ENCODE measurements at regions not wholly inside any gene's neighbourhood (a gene's known extent, or its start where the extent isn't known, plus 50 kb on each side); places are given as distances from the start of the nearest gene placed in this dataset.

- Histone ChIP-seq H3K36me3 (no peaks in the 10 kb centered on the region), H3K4me3 (no peak overlapping the region), H3K4me1 (no peaks in the 10 kb centered on the region), H3K27me3 (no peaks in the 10 kb centered on the region), H3K9me3 (no peaks in the 10 kb centered on the region), H3K27ac (no peak overlapping the region)
- no peak for DNase-seq (ENCODE audit: low spot score in 2 of 2)
- whole genome bisulfite sequencing: 93% methylated on average over 3 of the region's 3 CpGs
- TF ChIP-seq POLR2A (IDR thresholded peaks at IDR 0.05): no peak
- no peak for TF ChIP-seq CTCF (IDR thresholded peaks at IDR 0.05)
- TF ChIP-seq POLR2AphosphoS5 (IDR thresholded peaks at IDR 0.05): no peak
- TF ChIP-seq EP300 (IDR thresholded peaks at IDR 0.05): no peak
Measured at GRCh38 chr12:27894309-27894708, 78.2 kb downstream of the PTHLH start.

- Histone ChIP-seq H3K36me3 (no peaks in the 10 kb centered on the region), H3K27ac (no peak overlapping the region), H3K4me1 (no peaks in the 10 kb centered on the region), H3K4me3 (no peak overlapping the region), H3K9me3 (no peaks in the 10 kb centered on the region), H3K27me3 (no peaks in the 10 kb centered on the region)
- TF ChIP-seq POLR2AphosphoS5 (IDR thresholded peaks at IDR 0.05): no peak
- no peak for TF ChIP-seq CTCF (IDR thresholded peaks at IDR 0.05)
- TF ChIP-seq EP300 (IDR thresholded peaks at IDR 0.05): no peak
- TF ChIP-seq POLR2A (IDR thresholded peaks at IDR 0.05): no peak
- no peak for DNase-seq (ENCODE audit: low spot score in 2 of 2)
Measured at GRCh38 chr12:27879708-27880107, 92.8 kb downstream of the PTHLH start.

- Histone ChIP-seq H3K36me3 (no peaks in the 10 kb centered on the region), H3K9me3 (no peaks in the 10 kb centered on the region), H3K4me3 (no peak overlapping the region), H3K27me3 (no peaks in the 10 kb centered on the region), H3K4me1 (no peaks in the 10 kb centered on the region), H3K27ac (no peak overlapping the region)
- DNase-seq (ENCODE audit: low spot score in 2 of 2): no peak
- WGBS: 58% methylated on average over 2 of the region's 2 CpGs
- TF ChIP-seq POLR2A (IDR thresholded peaks at IDR 0.05): no peak
- TF ChIP-seq POLR2AphosphoS5 (IDR thresholded peaks at IDR 0.05): no peak
- no peak for TF ChIP-seq CTCF (IDR thresholded peaks at IDR 0.05)
- no peak for TF ChIP-seq EP300 (IDR thresholded peaks at IDR 0.05)
Measured at GRCh38 chr12:27875677-27876076, 95.6 kb upstream of the MANSC4 start.

GRCh38 chr12:27873010-27873409 lies 93.0 kb upstream of the MANSC4 start:
- no peaks in the 10 kb centered on the region for H3K4me1 ChIP-seq
- no peaks in the 10 kb centered on the region for H3K9me3 ChIP-seq
- H3K27me3 ChIP-seq: no peaks in the 10 kb centered on the region
- H3K4me3 ChIP-seq: no peak overlapping the region
- DNase-seq (ENCODE audit: low spot score in 2 of 2): no peak
- WGBS: 98% methylated on average over 6 of the region's 6 CpGs
- no peaks in the 10 kb centered on the region for H3K36me3 ChIP-seq
- H3K27ac ChIP-seq: no peak overlapping the region
- no peak for TF ChIP-seq EP300 (IDR thresholded peaks at IDR 0.05)
- TF ChIP-seq CTCF (IDR thresholded peaks at IDR 0.05): no peak
- no peak for TF ChIP-seq POLR2AphosphoS5 (IDR thresholded peaks at IDR 0.05)
- TF ChIP-seq POLR2A (IDR thresholded peaks at IDR 0.05): no peak

GRCh38 chr12:27871946-27872345 lies 91.9 kb upstream of the MANSC4 start:
- no peaks in the 10 kb centered on the region for H3K27me3 ChIP-seq
- 80% methylated on average over 3 of the region's 3 CpGs for WGBS
- H3K36me3 ChIP-seq: no peaks in the 10 kb centered on the region
- no peak overlapping the region for H3K4me3 ChIP-seq
- DNase-seq (ENCODE audit: low spot score in 2 of 2): no peak
- no peaks in the 10 kb centered on the region for H3K9me3 ChIP-seq
- no peaks in the 10 kb centered on the region for H3K4me1 ChIP-seq
- no peak for TF ChIP-seq EP300 (IDR thresholded peaks at IDR 0.05)
- TF ChIP-seq CTCF (IDR thresholded peaks at IDR 0.05): no peak
- TF ChIP-seq POLR2A (IDR thresholded peaks at IDR 0.05): no peak
- TF ChIP-seq POLR2AphosphoS5 (IDR thresholded peaks at IDR 0.05): no peak
- H3K27ac ChIP-seq: no peak overlapping the region
